ENCODE measurements at regions not wholly inside any gene's neighbourhood (a gene's known extent, or its start where the extent isn't known, plus 50 kb on each side); places are given as distances from the start of the nearest gene placed in this dataset.

DNA sequence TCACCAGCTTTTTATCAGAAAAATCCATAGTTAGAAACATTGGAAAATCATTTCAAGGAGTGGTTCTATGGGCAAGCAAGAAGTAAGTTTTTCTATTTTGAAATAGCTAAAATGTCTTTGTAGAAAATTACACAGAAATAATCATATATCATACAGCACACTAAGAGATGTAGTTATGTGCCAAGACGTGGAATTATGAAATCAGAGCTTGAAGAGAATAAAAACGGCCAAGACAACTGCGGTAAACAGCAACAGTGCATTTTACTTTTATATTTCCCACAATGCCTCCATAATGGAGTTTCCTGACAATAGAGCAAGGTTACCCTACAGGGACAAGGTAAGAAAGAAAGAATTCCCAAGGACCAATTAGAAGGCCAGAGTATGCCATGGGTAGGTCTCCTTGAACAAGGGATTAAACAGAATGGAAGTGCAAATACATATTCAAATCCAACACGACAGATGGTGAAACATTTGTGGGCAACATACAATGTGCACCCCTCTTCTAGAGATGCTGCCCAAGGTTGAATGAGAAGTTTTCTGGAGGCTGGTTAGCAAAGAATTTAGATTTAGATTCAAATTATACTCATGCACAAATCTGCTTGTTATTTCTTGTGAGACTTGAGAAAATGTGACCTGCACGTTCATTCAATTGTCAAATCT is 76.1 kb upstream of the BTG1 start:
- TF ChIP-seq EZH2 (optimal IDR thresholded peaks at IDR 0.05; ENCODE audit: low read depth, low read length): no peak
- TF ChIP-seq, protein P1, sequence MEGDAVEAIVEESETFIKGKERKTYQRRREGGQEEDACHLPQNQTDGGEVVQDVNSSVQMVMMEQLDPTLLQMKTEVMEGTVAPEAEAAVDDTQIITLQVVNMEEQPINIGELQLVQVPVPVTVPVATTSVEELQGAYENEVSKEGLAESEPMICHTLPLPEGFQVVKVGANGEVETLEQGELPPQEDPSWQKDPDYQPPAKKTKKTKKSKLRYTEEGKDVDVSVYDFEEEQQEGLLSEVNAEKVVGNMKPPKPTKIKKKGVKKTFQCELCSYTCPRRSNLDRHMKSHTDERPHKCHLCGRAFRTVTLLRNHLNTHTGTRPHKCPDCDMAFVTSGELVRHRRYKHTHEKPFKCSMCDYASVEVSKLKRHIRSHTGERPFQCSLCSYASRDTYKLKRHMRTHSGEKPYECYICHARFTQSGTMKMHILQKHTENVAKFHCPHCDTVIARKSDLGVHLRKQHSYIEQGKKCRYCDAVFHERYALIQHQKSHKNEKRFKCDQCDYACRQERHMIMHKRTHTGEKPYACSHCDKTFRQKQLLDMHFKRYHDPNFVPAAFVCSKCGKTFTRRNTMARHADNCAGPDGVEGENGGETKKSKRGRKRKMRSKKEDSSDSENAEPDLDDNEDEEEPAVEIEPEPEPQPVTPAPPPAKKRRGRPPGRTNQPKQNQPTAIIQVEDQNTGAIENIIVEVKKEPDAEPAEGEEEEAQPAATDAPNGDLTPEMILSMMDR (IDR thresholded peaks at IDR 0.05; ENCODE audit: low read length): no peak
- TF ChIP-seq EZH2phosphoT487 (IDR thresholded peaks at IDR 0.05; ENCODE audit: low read length): no peak
